GM12864 (cell line): ENCODE measurements at regions not wholly inside any gene's neighbourhood (a gene's known extent, or its start where the extent isn't known, plus 50 kb on each side); places are given as distances from the start of the nearest gene placed in this dataset.

Experiments used
- DNase-seq: peaks from one replicate; pipeline ENCODE4 v3.0.0-alpha.2; 2011; ENCODE audit warnings: low read depth
- H3K4me3 ChIP-seq: 2 replicates; pipeline ENCODE4 v1.5.1; 2011; ENCODE audit warnings: mild to moderate bottlenecking, low read depth, low read length, control low read depth
- TF ChIP-seq, protein P1 (sequence below): IDR thresholded peaks from 2 replicates; pipeline ENCODE4 v1.5.1; 2011; ENCODE audit warnings: low read depth, mild to moderate bottlenecking, moderate library complexity, low read length, control low read depth, inconsistent platforms; ENCODE audit errors: missing control alignments

DNA sequence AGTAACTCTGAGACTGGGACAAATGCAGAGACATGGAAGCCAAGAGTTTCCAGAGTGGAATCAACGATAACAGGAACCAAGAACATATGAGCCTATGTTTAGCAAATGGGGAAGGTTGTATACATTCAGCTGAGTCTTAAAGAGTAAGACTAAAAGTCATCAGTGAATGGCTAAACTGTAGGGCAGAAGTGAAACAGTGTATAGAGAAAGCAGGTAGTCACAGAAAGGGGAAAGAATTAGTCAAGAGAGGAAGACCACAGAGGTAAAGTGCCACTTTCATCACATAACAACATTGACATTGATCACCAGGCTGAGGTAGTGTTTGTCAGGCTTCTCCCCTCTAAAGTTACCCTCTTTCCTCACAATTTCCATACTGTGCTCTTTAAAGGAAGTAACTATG lies 306.5 kb upstream of the SPTLC3 start:
- DNase-seq = no peak
- TF ChIP-seq, protein P1, sequence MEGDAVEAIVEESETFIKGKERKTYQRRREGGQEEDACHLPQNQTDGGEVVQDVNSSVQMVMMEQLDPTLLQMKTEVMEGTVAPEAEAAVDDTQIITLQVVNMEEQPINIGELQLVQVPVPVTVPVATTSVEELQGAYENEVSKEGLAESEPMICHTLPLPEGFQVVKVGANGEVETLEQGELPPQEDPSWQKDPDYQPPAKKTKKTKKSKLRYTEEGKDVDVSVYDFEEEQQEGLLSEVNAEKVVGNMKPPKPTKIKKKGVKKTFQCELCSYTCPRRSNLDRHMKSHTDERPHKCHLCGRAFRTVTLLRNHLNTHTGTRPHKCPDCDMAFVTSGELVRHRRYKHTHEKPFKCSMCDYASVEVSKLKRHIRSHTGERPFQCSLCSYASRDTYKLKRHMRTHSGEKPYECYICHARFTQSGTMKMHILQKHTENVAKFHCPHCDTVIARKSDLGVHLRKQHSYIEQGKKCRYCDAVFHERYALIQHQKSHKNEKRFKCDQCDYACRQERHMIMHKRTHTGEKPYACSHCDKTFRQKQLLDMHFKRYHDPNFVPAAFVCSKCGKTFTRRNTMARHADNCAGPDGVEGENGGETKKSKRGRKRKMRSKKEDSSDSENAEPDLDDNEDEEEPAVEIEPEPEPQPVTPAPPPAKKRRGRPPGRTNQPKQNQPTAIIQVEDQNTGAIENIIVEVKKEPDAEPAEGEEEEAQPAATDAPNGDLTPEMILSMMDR = no peak
- H3K4me3 ChIP-seq = no peak overlapping the region

GRCh38 chr20:12715371-12715770 lies 293.4 kb upstream of the SPTLC3 start:
- TF ChIP-seq, protein P1 = no peak
- no peak for DNase-seq
- no peak overlapping the region for H3K4me3 ChIP-seq

GRCh38 chr20:12715991-12716680 lies 292.6 kb upstream of the SPTLC3 start:
- no peak overlapping the region for H3K4me3 ChIP-seq
- DNase-seq = no peak
- TF ChIP-seq, protein P1 = no peak

- no peak for DNase-seq
- TF ChIP-seq, protein P1 = no peak
- H3K4me3 ChIP-seq = no peak overlapping the region
Observed at GRCh38 chr20:12717061-12717460, 291.7 kb upstream of the SPTLC3 start.

DNA sequence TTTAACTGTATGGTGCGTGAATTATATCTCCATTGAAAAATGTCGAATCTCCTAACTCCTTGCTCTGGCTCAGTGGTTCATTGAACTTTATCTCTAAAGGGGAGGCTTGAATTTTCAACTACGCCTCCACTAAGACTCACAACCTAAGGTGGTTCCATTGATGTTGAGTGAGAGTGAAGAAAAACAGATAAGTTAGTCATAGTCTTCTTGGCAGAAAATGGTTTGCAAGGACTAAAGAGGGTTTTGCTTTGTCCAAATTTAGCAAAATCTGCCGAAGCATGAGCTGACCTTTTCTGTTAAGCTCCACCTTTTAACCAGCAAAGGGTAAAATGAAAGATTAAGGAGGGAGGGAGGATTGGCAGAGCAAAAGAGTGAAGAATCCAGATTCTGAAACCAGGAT lies 290.2 kb upstream of the SPTLC3 start:
- H3K4me3 ChIP-seq = no peak overlapping the region
- TF ChIP-seq, protein P1 = no peak
- DNase-seq = no peak

GRCh38 chr20:12721636-12722035 lies 287.1 kb upstream of the SPTLC3 start:
- TF ChIP-seq, protein P1 = no peak
- DNase-seq = no peak
- H3K4me3 ChIP-seq = no peak overlapping the region

- DNase-seq = no peak
- no peak overlapping the region for H3K4me3 ChIP-seq
- TF ChIP-seq, protein P1 = no peak
Observed at GRCh38 chr20:12722091-12722490, 286.7 kb upstream of the SPTLC3 start.
